Subcutaneous abdominal adipose tissue (tissue), 5 donors: ENCODE measurements at regions not wholly inside any gene's neighbourhood (a gene's known extent, or its start where the extent isn't known, plus 50 kb on each side); places are given as distances from the start of the nearest gene placed in this dataset.

Experiments used
- H3K27ac ChIP-seq: one replicate; pipeline ENCODE4 v1.7.0; 2013; ENCODE audit warnings: low read depth, mild to moderate bottlenecking, inconsistent platforms, low read length, moderate library complexity
- H3K27me3 ChIP-seq, 5 donors: one replicate each; pipeline ENCODE4 v1.7.0; 2013; ENCODE audit warnings: low read length in 5 of 5, inconsistent platforms in 1 of 5; ENCODE audit not compliant: control insufficient read depth in 5 of 5, insufficient read depth in 4 of 5
- H3K36me3 ChIP-seq, 5 donors: one replicate each; pipeline ENCODE4 v1.7.0; 2013; ENCODE audit warnings: low read length in 5 of 5; ENCODE audit not compliant: control insufficient read depth in 5 of 5, insufficient read depth in 5 of 5
- H3K4me1 ChIP-seq, 5 donors: one replicate each; pipeline ENCODE4 v1.7.0; 2013; ENCODE audit warnings: low read length in 5 of 5, mild to moderate bottlenecking in 3 of 5, moderate library complexity in 1 of 5; ENCODE audit not compliant: control insufficient read depth in 5 of 5, insufficient read depth in 5 of 5
- H3K4me3 ChIP-seq, 5 donors: one replicate each; pipeline ENCODE4 v1.7.0; 2013; ENCODE audit warnings: low read length in 5 of 5, low read depth in 1 of 5
- H3K9ac ChIP-seq, 5 donors: one replicate each; pipeline ENCODE4 v1.7.0; 2013; ENCODE audit warnings: low read length in 5 of 5, mild to moderate bottlenecking in 4 of 5, moderate library complexity in 3 of 5
- H3K9me3 ChIP-seq, 5 donors: one replicate each; pipeline ENCODE4 v1.7.0; 2013; ENCODE audit warnings: low read length in 5 of 5; ENCODE audit not compliant: control insufficient read depth in 5 of 5
- donor health status: healthy.
- donor health status: healthy.
- donor health status: healthy.
- donor health status: healthy.
- donor health status: healthy.

DNA sequence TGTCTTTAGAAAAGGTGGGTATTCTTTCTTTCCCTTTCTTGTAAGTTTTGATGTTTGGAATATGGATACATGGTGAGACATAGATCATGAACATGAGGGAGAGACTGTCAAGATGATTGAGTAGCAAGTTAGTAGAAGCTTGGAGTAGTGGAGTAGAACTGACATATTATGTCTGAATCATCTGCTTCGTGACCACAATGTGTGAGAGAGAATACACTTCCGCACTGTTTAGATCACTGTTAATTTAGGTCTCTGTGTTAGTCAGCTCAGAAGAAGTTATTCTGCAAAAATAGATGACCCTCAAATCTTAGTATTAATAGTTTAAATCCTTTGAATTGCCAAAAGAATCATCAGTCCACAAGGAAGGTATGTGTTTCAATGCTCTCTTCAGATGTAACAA, 151.0 kb downstream of the OXSM start:
- Histone ChIP-seq H3K27ac (no peak overlapping the region), H3K36me3 (no peaks in the 10 kb centered on the region), H3K27me3 (no peaks in the 10 kb centered on the region), H3K9ac (no peak overlapping the region), H3K9me3 (no peaks in the 10 kb centered on the region), H3K4me1 (peaks cover 0 to 6% (median 0%) of the 10 kb centered on the region in 5 donors), H3K4me3 (no peak overlapping the region)

DNA sequence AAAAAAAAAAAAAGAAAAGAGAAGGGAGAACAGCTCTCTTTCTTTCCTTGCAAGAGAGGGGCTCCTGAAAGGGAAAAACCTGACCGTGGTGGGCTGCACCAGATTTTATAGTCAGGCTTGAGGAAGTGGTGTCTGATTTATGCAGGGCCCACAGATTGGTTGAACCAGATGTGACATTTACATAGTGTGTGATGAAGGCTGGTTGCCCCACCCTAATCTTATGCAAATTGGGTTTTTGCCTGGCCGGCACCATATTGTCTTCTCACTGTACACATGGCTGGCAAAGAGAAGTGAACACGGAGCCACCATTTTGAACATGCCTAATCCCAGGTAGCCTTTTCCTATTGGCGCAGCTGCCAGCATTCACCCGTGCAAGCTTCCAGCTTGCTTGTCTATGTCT, 154.4 kb downstream of the OXSM start:
- Histone ChIP-seq H3K27me3 (no peaks in the 10 kb centered on the region), H3K4me3 (no peak overlapping the region), H3K36me3 (no peaks in the 10 kb centered on the region), H3K9ac (no peak overlapping the region), H3K27ac (no peak overlapping the region), H3K4me1 (no peaks in the 10 kb centered on the region), H3K9me3 (no peaks in the 10 kb centered on the region)

DNA sequence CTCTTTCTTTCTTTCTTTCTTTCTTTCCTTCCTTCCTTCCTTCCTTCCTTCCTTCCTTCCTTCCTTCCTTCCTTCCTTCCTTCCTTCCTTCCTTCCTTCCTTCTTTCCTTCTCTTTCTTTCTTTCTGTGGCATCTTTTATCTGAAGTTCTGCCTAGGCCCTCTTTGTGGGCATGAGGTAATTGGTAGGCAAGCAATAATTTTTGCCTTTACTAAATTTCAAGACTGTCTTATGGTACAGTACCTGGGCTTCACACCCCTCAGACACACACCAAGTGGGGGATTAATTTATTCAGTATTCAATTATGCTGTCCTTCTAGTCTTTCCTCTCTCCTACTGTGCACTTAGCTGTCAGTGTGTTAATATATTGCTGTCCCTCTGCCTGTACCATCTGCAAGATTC, 155.5 kb downstream of the OXSM start:
- no peak overlapping the region for H3K4me3 ChIP-seq
- no peaks in the 10 kb centered on the region for H3K4me1 ChIP-seq
- no peaks in the 10 kb centered on the region for H3K27me3 ChIP-seq

DNA sequence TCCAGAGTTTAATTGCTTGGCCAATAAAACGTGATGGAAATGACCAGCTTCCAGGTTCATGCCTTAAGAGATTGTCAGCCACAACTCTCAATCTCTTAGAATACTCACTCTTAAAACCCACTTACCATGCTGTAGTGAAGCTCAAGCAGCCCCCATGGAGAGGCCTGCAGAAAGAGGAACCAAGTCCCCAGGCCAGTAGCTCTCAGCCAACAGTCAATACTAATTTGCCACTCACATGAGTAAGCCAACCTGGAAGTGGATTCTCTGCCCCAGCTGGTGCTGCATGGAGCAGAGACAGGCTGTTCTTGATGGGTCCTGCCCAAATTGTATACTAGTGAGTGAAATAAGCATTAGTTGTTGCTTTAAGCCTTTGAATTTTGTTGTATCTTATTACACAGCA, 155.9 kb downstream of the OXSM start:
- no peak overlapping the region for H3K4me3 ChIP-seq
- H3K9ac ChIP-seq: no peak overlapping the region
- H3K9me3 ChIP-seq: no peaks in the 10 kb centered on the region
- no peaks in the 10 kb centered on the region for H3K27me3 ChIP-seq
- H3K27ac ChIP-seq: no peak overlapping the region
- H3K36me3 ChIP-seq: no peaks in the 10 kb centered on the region
- H3K4me1 ChIP-seq: no peaks in the 10 kb centered on the region

More for the DNA sequence above, 155.5 kb downstream of the OXSM start:
- Histone ChIP-seq H3K27ac (no peak overlapping the region), H3K9ac (no peak overlapping the region), H3K36me3 (no peaks in the 10 kb centered on the region), H3K9me3 (no peaks in the 10 kb centered on the region)

DNA sequence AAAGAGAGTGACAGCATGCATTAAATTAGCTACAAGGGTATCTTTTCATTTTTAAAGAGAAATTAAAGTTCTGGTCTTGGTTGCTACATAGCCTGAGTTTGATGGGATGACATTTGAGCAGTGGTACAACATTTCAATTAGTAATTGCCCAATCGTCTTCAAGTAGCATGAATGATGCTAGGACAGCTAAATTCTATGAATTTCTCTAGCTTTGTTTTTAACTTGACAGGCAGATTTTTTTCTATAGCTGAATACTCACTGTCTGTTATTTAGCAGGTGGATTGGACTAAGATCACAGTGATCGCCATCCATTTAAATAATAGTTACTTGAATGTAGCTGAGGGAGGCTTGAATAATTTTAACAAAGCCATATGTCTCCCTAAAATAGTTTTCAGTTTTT, 162.2 kb downstream of the OXSM start:
- H3K9ac ChIP-seq: no peak overlapping the region
- H3K27me3 ChIP-seq: no peaks in the 10 kb centered on the region
- H3K4me3 ChIP-seq: no peak overlapping the region
- no peaks in the 10 kb centered on the region for H3K4me1 ChIP-seq
- H3K36me3 ChIP-seq: no peaks in the 10 kb centered on the region
- no peak overlapping the region for H3K27ac ChIP-seq
- H3K9me3 ChIP-seq: no peaks in the 10 kb centered on the region

DNA sequence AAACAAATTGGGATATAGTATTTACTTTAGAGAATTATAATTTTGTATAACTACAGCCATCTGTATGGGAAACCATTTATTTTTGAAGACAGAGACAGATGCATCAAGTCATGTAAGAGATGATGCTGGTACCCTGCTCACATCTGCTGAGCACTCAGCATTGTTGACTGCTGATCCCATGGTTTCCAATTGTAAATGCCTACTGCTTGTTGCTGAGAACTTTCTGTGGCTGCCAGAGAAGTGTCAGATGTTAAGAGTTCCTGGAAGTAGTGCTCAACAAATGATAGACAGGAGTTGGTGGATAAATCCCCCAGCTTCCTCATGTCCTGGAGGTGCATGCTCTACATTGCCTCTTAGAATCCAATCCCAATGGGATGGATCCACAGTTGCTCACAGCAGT, 167.1 kb downstream of the OXSM start:
- Histone ChIP-seq H3K4me1 (no peaks in the 10 kb centered on the region), H3K27me3 (no peaks in the 10 kb centered on the region), H3K9ac (no peak overlapping the region), H3K9me3 (no peaks in the 10 kb centered on the region), H3K4me3 (no peak overlapping the region), H3K27ac (no peak overlapping the region), H3K36me3 (no peaks in the 10 kb centered on the region)

DNA sequence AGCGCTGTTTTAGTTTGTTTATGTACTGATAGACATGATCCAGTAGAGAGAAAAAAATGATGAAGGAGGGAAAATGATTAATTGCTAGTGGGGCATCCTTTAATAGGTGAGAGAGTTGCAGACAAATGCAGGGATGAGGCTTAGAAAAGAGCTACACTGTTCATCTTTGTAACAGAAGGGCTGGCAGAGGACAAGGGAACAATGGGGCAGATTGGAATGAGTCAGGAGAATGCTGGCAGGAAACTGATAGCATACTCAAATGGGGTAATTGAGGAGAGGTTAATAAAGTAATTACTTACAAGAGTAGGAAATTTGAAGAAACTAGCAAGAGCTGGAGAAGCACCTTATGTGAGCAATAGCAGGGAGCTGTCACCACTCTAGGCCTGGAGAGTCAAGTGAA, 170.9 kb downstream of the OXSM start:
- H3K27me3 ChIP-seq: no peaks in the 10 kb centered on the region
- no peak overlapping the region for H3K27ac ChIP-seq
- no peaks in the 10 kb centered on the region for H3K36me3 ChIP-seq
- H3K4me1 ChIP-seq: no peaks in the 10 kb centered on the region
- no peak overlapping the region for H3K9ac ChIP-seq
- no peaks in the 10 kb centered on the region for H3K9me3 ChIP-seq
- no peak overlapping the region for H3K4me3 ChIP-seq

DNA sequence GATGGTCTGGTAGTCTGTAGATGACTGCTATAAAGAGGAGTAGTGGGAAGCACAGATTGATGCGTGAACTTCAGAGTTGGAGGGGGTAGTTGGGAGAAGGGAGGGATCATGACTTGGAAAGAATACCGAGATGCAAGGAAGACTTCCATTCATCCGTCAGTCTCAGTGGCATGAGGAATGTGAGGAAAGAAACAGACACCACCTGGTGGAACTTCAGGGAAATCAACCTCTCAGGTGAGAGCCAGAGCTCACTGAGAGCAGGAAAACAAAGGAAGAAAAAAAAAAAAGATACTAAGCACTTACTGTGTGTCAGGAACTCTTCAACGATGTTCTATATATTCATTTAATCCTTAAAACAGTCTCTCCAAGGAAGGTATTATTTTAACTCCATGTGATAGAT, 172.4 kb downstream of the OXSM start:
- Histone ChIP-seq H3K27ac (no peak overlapping the region), H3K4me3 (no peak overlapping the region), H3K9ac (no peak overlapping the region), H3K27me3 (no peaks in the 10 kb centered on the region), H3K9me3 (no peaks in the 10 kb centered on the region), H3K4me1 (no peaks in the 10 kb centered on the region), H3K36me3 (no peaks in the 10 kb centered on the region)

DNA sequence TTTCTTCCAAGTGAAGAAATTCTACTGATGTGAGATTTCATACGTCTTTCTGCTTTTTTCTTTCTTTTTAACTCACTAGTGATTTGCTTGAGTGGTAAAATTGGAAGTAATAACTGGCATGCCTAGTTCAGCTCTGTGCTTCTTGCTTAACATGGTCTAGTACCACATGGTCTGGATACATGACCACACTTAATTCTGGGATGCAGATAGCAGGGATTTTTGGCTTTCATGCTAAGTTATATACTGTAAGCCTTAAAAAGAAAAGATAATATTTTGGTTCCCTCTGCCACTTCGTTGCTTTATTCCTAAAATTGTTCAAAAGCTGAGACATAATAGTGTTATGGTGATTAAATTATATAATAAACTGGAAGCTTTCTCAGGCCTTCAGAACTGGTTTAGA, 174.3 kb downstream of the OXSM start:
- no peak overlapping the region for H3K4me3 ChIP-seq

DNA sequence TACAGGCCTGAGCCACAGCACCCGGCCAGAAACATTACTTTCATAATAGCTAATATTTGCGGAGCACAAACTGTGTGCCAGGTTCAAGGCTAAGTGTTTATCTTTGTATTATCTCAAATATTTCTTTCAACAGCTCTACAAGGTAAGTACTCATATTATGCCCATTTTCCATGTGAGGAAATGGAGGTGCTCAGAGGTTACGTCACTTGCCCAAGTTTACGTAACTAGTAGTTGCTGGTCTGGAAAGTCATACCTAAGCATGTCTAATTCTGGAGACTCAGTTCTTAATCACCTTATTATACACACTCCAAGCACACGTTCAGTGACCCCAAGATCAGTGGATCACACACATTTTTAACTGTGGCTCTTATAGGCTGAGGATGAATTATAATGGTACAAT, 177.5 kb downstream of the OXSM start:
- H3K36me3 ChIP-seq: no peaks in the 10 kb centered on the region
- H3K9ac ChIP-seq: no peak overlapping the region
- H3K9me3 ChIP-seq: peaks cover 0 to 6% (median 0%) of the 10 kb centered on the region in 5 donors
- H3K4me1 ChIP-seq: no peaks in the 10 kb centered on the region
- H3K27me3 ChIP-seq: no peaks in the 10 kb centered on the region
- no peak overlapping the region for H3K4me3 ChIP-seq
- H3K27ac ChIP-seq: no peak overlapping the region

More for the DNA sequence above, 174.3 kb downstream of the OXSM start:
- Histone ChIP-seq H3K27me3 (no peaks in the 10 kb centered on the region), H3K36me3 (no peaks in the 10 kb centered on the region), H3K9me3 (no peaks in the 10 kb centered on the region), H3K27ac (no peak overlapping the region), H3K4me1 (no peaks in the 10 kb centered on the region), H3K9ac (no peak overlapping the region)

DNA sequence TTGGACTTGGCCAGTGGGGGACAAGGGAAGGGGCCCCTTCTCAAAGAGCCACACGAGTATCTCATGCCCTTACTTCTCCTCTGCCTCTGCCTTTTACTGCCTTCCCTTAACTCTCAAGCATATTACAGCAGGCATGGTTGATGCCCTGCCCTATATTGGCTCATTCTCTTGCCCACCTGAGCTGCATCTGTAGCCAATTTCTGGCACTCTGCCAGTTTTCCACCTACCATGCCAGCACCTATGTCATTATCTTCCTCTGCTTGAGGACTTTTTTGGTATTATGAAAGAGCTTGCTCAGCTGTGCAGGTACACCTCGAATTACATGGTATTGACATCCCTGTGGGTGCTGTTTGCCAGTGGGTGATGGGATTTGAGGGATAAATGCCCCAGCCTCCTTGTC, 181.8 kb downstream of the OXSM start:
- H3K9me3 ChIP-seq: peaks cover 0 to 6% (median 0%) of the 10 kb centered on the region in 5 donors
- no peaks in the 10 kb centered on the region for H3K4me1 ChIP-seq
- H3K27me3 ChIP-seq: no peaks in the 10 kb centered on the region
- no peak overlapping the region for H3K27ac ChIP-seq
- H3K9ac ChIP-seq: no peak overlapping the region
- H3K36me3 ChIP-seq: no peaks in the 10 kb centered on the region
- H3K4me3 ChIP-seq: no peak overlapping the region
